Fibroblast of pulmonary artery (primary cell): ENCODE measurements at regions not wholly inside any gene's neighbourhood (a gene's known extent, or its start where the extent isn't known, plus 50 kb on each side); places are given as distances from the start of the nearest gene placed in this dataset.

Source experiments
- DNase-seq: peaks from one replicate; pipeline ENCODE4 v3.0.0-alpha.2; 2010; ENCODE audit warnings: low read depth
- H3K4me3 ChIP-seq: replicated peaks from 2 replicates; pipeline ENCODE4 v1.5.1; 2011; ENCODE audit warnings: low read depth, mild to moderate bottlenecking, control low read depth, low read length, moderate library complexity
- TF ChIP-seq, protein P1 (sequence below): IDR thresholded peaks from 2 replicates; pipeline ENCODE4 v1.5.1; 2011; ENCODE audit warnings: mild to moderate bottlenecking, control low read depth, low read length, inconsistent platforms; ENCODE audit errors: missing control alignments

DNA sequence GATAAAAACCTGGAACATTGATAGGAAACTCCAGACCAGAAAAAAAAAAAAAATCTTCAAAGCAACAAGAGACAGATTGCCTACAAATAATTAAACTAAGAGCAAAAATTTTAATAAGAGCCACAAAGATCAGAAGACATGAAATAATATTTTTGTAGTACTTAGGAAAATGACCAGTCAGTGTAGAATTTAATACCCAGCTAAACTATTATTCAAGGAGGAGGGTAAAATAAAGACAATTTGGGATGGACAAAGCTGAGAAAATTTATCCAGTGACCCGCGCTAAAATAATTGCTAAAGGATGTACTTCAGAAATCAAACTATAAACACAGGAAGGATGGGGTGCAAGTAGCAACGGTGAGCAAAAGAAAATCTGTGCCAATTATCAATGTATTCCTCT is 133.2 kb downstream of the AQP9 start:
- TF ChIP-seq, protein P1, sequence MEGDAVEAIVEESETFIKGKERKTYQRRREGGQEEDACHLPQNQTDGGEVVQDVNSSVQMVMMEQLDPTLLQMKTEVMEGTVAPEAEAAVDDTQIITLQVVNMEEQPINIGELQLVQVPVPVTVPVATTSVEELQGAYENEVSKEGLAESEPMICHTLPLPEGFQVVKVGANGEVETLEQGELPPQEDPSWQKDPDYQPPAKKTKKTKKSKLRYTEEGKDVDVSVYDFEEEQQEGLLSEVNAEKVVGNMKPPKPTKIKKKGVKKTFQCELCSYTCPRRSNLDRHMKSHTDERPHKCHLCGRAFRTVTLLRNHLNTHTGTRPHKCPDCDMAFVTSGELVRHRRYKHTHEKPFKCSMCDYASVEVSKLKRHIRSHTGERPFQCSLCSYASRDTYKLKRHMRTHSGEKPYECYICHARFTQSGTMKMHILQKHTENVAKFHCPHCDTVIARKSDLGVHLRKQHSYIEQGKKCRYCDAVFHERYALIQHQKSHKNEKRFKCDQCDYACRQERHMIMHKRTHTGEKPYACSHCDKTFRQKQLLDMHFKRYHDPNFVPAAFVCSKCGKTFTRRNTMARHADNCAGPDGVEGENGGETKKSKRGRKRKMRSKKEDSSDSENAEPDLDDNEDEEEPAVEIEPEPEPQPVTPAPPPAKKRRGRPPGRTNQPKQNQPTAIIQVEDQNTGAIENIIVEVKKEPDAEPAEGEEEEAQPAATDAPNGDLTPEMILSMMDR = no peak
- H3K4me3 ChIP-seq = no peak overlapping the region
- no peak for DNase-seq

DNA sequence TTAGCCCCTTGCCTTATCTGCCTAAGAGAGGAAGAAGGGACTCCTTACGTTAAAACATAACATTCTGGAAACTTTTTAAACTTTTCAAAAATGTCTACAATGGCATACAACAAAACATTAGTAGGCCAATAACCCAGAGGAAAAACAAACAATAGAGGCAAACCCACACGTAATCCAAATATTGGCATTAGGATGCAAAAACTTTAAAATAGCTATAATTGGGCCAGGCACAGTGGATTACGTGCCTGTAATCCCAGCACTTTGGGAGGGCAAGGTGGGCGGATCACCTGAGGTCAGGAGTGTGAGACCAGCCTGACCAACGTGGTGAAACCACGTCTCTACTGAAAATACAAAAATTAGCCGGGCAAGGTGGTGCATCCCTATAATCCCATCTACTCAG is 134.9 kb downstream of the AQP9 start:
- no peak for DNase-seq
- no peak overlapping the region for H3K4me3 ChIP-seq
- TF ChIP-seq, protein P1 = no peak

DNA sequence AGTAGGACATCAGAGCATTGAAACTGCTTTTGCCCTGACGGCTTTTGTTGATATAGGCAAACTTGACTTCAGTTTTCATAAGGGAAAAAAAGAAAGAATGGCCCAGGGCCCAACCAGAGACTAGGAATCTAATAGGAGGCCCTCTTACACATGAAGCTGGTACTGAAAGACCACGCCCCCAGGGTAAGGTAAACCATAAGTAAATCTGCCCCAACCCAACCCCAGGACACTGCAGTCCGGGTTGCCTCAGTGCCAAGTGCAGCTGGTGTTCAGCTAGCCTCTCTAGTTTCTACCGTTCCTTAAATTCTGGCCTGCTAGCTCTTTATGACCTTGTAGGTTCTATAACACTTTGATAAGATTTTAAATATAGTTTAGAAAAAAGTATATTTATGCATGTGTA is 136.7 kb downstream of the AQP9 start:
- TF ChIP-seq, protein P1 = no peak
- DNase-seq = no peak
- H3K4me3 ChIP-seq = no peak overlapping the region

DNA sequence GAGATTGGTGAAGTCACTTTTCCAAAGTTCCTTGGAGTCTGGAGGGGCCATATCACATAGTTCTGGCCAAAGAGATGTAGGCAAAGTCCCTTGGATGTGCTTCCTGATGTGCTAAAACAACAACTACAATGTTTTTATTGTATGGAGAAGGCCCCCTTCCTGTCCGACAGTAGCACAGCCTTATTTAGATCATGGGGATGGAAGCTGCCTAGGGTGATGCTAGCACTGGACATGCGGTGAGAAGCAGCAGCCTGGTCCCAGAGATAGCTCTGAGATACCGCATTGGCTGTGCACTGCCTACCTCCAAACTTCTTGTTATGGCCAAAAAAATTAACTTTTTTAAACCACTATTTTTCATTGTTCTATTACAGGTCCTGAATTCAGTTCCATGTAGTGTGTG is 137.6 kb downstream of the AQP9 start:
- no peak overlapping the region for H3K4me3 ChIP-seq
- no peak for DNase-seq
- TF ChIP-seq, protein P1 = no peak

DNA sequence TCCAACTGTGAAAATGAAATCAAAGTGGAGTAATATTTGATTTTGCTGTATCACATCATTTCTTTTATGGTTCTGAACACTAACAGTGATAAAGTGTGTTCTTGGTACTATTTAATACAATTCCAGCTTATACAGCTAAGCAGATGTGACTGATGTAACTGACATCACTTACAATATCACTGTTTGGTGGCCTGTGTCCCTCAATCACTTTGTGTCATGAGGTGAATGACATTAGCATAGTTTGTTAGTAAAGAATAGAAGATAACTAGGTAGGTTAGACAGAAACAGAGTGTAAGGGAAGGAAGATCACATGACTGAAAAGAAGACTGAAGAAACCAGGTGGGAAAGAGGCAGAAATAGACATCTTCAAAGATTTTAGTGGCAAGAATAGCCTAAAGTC is 138.7 kb downstream of the AQP9 start:
- no peak for DNase-seq
- TF ChIP-seq, protein P1 = no peak
- H3K4me3 ChIP-seq = no peak overlapping the region

DNA sequence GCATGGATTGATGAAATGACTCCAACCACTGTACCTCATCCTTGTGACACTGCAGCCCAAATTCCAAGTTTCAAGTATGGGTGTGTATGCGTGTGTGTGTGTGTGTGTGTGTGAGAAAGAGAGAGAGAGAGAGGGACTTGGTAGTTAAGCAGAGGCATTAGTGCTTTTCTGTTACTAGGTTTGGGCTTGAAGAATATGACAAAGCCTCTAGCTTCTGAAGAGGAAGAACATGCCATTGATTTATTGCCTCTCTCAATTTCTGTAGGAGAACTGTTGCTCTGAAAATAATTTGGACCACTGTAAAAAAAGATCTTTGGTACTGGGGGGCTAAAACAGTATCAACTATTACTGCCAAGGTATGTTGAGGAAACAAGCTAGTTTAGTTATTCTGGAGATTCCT is 139.2 kb downstream of the AQP9 start:
- DNase-seq = no peak
- no peak overlapping the region for H3K4me3 ChIP-seq
- TF ChIP-seq, protein P1 = no peak

DNA sequence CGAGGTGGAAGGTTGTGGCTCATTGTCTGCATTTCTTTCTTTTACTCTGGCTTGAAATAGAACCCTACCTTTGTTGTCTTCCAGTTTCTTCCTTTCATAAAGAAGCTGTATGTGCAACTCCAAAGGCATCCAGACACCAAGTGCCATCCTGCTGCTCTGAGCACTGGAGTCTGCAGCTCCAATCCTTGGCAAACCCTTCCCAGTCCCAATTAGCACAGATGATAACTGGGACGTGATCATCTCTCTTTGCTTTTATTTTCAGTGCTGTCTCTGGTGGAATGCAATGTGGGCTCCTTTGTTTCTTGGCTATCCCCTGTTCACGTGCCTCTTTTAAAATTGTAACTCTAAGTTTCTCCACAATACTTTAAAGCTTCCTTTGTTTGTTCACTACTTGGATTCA is 140.9 kb downstream of the AQP9 start:
- no peak for DNase-seq
- TF ChIP-seq, protein P1 = no peak
- H3K4me3 ChIP-seq = no peak overlapping the region
